Upper lobe of left lung (tissue), 4 donors: ENCODE measurements at regions not wholly inside any gene's neighbourhood (a gene's known extent, or its start where the extent isn't known, plus 50 kb on each side); places are given as distances from the start of the nearest gene placed in this dataset.

ENCODE experiments used
- CTCF ChIP-seq, 6 experiments: fragments of 450-650 bp in 4 of 6; fragments of 200-600 bp in 2 of 6; sonication (generic) in 2 of 6; IDR thresholded peaks; one replicate each; pipeline ENCODE4 v1.5.1; 2016 to 2019; ENCODE audit warnings: antibody characterized with exemption in 6 of 6
- EP300 ChIP-seq, 4 donors: sonication (generic); formaldehyde crosslinking; IDR thresholded peaks; one replicate each; pipeline ENCODE4 v1.5.1; 2017; ENCODE audit warnings: antibody characterized with exemption in 4 of 4, control low read depth in 2 of 4
- POLR2AphosphoS5 ChIP-seq, 2 donors: sonication (generic); formaldehyde crosslinking; IDR thresholded peaks; one replicate each; pipeline ENCODE4 v1.5.1; 2017; ENCODE audit warnings: antibody characterized with exemption in 2 of 2

GRCh38 chr9:26326563-26326962, 566.0 kb downstream of the CAAP1 start:
- TF ChIP-seq CTCF (IDR thresholded peaks at IDR 0.05): peak in 5 of 6 experiments; percentile 45 to 67 (median 60)
- no peak for TF ChIP-seq EP300 (IDR thresholded peaks at IDR 0.05)
- TF ChIP-seq POLR2AphosphoS5 (IDR thresholded peaks at IDR 0.05): no peak
